GM12878 (cell line): ENCODE measurements at regions not wholly inside any gene's neighbourhood (a gene's known extent, or its start where the extent isn't known, plus 50 kb on each side); places are given as distances from the start of the nearest gene placed in this dataset.

Experiments used
- ATAC-seq: fragments of 200-7000 bp; cut with Tn5 transposase; 3 replicates; pipeline ENCODE4 v1.9.1; 2020; ENCODE audit warnings: mild to moderate bottlenecking, moderate library complexity
- BruUV-seq: library from RNA; stranded (reverse); fragments of 400-500 nt; replicated peaks from 2 replicates; lab custom pipeline; 2021; lab: Mats Ljungman, UMichigan
- CTCF ChIA-PET: fragments of 300-600 bp; sonication (Branson Sonifier 250); formaldehyde crosslinking; extraction: SDS; loops from one replicate; lab custom pipeline; 2021; ENCODE audit warnings: inconsistent platforms; lab: Yijun Ruan, JAX
- POLR2A ChIA-PET: fragments of 350-600 bp; formaldehyde crosslinking; extraction: SDS; loops from one replicate; lab custom pipeline; 2021; ENCODE audit warnings: inconsistent platforms; lab: Charles Lee
- RAD21 ChIA-PET: fragments of 300-600 bp; sonication (Branson Sonifier 250); formaldehyde crosslinking; loops from one replicate; lab custom pipeline; 2023; ENCODE audit warnings: antibody characterized with exemption; ENCODE audit not compliant: unreplicated experiment; lab: Charles Lee
- SMC1A ChIA-PET: fragments of 300-600 bp; sonication (Branson Sonifier 250); formaldehyde crosslinking; loops from one replicate; lab custom pipeline; 2023; ENCODE audit not compliant: unreplicated experiment, uncharacterized antibody; lab: Charles Lee
- DNase-seq: peaks from one replicate; pipeline ENCODE4 v3.0.0-alpha.2; 2011; ENCODE audit warnings: low read depth, low spot score
- FAIRE-seq: peaks from 3 replicates; lab custom pipeline; 2011; peaks lifted over from hg19 to GRCh38; lab: Jason Lieb, UNC
- H2AFZ ChIP-seq: 2 replicates; pipeline ENCODE4 v1.6.0; 2011; ENCODE audit warnings: low read depth, low read length, control low read depth; ENCODE audit not compliant: control insufficient read depth
- H3K27ac ChIP-seq: 2 replicates; pipeline ENCODE4 v1.5.1; 2011; ENCODE audit warnings: control low read depth; ENCODE audit not compliant: control insufficient read depth, insufficient read depth
- H3K27me3 ChIP-seq, 2 experiments: replicated peaks in 1 of 2; 2 replicates each; pipeline versions ENCODE4 v1.6.0 to v1.6.1; 2011; ENCODE audit warnings: low read length in 1 of 2; ENCODE audit not compliant: control insufficient read depth in 2 of 2, insufficient read depth in 2 of 2
- H3K36me3 ChIP-seq, 2 experiments: 2 replicates each; pipeline ENCODE4 v1.5.1; 2011; ENCODE audit warnings: low read length in 1 of 2; ENCODE audit not compliant: control insufficient read depth in 2 of 2, insufficient read depth in 2 of 2
- H3K4me1 ChIP-seq: 2 replicates; pipeline ENCODE4 v1.6.1; 2011; ENCODE audit warnings: mild to moderate bottlenecking, low read length, moderate library complexity, mixed read lengths; ENCODE audit not compliant: control insufficient read depth, insufficient read depth
- H3K4me2 ChIP-seq: 2 replicates; pipeline ENCODE4 v1.6.0; 2011; ENCODE audit warnings: control low read depth; ENCODE audit not compliant: control insufficient read depth, insufficient read depth
- H3K4me3 ChIP-seq: fragments of 200-600 bp; sonication (generic); 2 replicates; pipeline ENCODE4 v1.5.1; 2016
- H3K79me2 ChIP-seq: 2 replicates; pipeline ENCODE4 v1.6.0; 2011; ENCODE audit warnings: low read length; ENCODE audit not compliant: control insufficient read depth, insufficient read depth
- H3K9ac ChIP-seq: 2 replicates; pipeline ENCODE4 v1.8.0; 2011; ENCODE audit warnings: low read length, control low read depth, mixed read lengths; ENCODE audit not compliant: control insufficient read depth, insufficient read depth
- H3K9me3 ChIP-seq: replicated peaks from 3 replicates; pipeline ENCODE4 v1.5.1; 2011; ENCODE audit warnings: mild to moderate bottlenecking, low read length; ENCODE audit not compliant: control insufficient read depth, insufficient read depth
- H4K20me1 ChIP-seq: 2 replicates; pipeline ENCODE4 v1.6.0; 2011; ENCODE audit not compliant: control insufficient read depth, insufficient read depth
- ASH2L ChIP-seq: fragments of 300-600, 200-600 bp; sonication (generic); IDR thresholded peaks from 2 replicates; pipeline ENCODE4 v1.6.1; 2017; ENCODE audit warnings: low read depth, mild to moderate bottlenecking, borderline replicate concordance
- ATF3 ChIP-seq: IDR thresholded peaks from 2 replicates; pipeline ENCODE4 v1.6.1; 2011; ENCODE audit warnings: low read depth, mild to moderate bottlenecking, low read length, moderate library complexity, borderline replicate concordance; ENCODE audit errors: extremely low read depth
- ATF7 ChIP-seq: fragments of 450-650 bp; IDR thresholded peaks from 2 replicates; pipeline ENCODE4 v1.6.1; 2016; ENCODE audit warnings: low read depth, mild to moderate bottlenecking
- BCL11A ChIP-seq: IDR thresholded peaks from 2 replicates; pipeline ENCODE4 v1.6.1; 2011; ENCODE audit warnings: low read depth, low read length
- HCFC1 ChIP-seq: fragments of 150-350 bp; IDR thresholded peaks from 2 replicates; pipeline ENCODE4 v1.6.1; 2014; ENCODE audit warnings: low read length
- MYC ChIP-seq: IDR thresholded peaks from 2 replicates; pipeline ENCODE4 v1.6.1; 2011; ENCODE audit warnings: mild to moderate bottlenecking, low read length, moderate library complexity, inconsistent platforms; ENCODE audit not compliant: insufficient read depth, insufficient replicate concordance, insufficient read length, severe bottlenecking
- NFXL1 ChIP-seq: fragments of 450-650 bp; IDR thresholded peaks from 2 replicates; pipeline ENCODE4 v1.6.1; 2017; ENCODE audit warnings: antibody characterized with exemption, mild to moderate bottlenecking, borderline replicate concordance
- POLR2A ChIP-seq: IDR thresholded peaks from 2 replicates; pipeline ENCODE4 v1.6.1; 2011; ENCODE audit warnings: low read depth, mild to moderate bottlenecking, low read length
- RELA ChIP-seq: fragments of 450-650 bp; IDR thresholded peaks from 2 replicates; pipeline ENCODE4 v1.8.0; 2014; ENCODE audit warnings: borderline replicate concordance; ENCODE audit not compliant: partially characterized antibody
- SPI1 ChIP-seq: IDR thresholded peaks from 2 replicates; pipeline ENCODE4 v1.6.1; 2011; ENCODE audit warnings: low read depth, mild to moderate bottlenecking, low read length, moderate library complexity, borderline replicate concordance; ENCODE audit not compliant: insufficient read depth
- SREBF1 ChIP-seq: IDR thresholded peaks from 2 replicates; pipeline ENCODE4 v1.6.1; 2012; ENCODE audit warnings: mild to moderate bottlenecking, low read length
- TCF3 ChIP-seq: IDR thresholded peaks from 2 replicates; pipeline ENCODE4 v1.6.1; 2012; ENCODE audit warnings: low read depth, mild to moderate bottlenecking, low read length, borderline replicate concordance; ENCODE audit not compliant: insufficient read depth
- YBX1 ChIP-seq: fragments of 450-650 bp; IDR thresholded peaks from 2 replicates; pipeline ENCODE4 v1.6.1; 2016; ENCODE audit warnings: antibody characterized with exemption
- ZBTB11 ChIP-seq: fragments of 450-650 bp; formaldehyde crosslinking; IDR thresholded peaks from 2 replicates; pipeline ENCODE4 v1.5.0; 2022; ENCODE audit warnings: mild to moderate bottlenecking, missing genetic modification characterization
- ZNF622 ChIP-seq: fragments of 450-650 bp; IDR thresholded peaks from 2 replicates; pipeline ENCODE4 v1.6.1; 2017; ENCODE audit warnings: mild to moderate bottlenecking, inconsistent platforms
- WGBS: methylation state at CpG from one replicate; pipeline ENCODE4 v1.1.6; 2016; ENCODE audit warnings: low lambda C conversion rate; ENCODE audit not compliant: insufficient replicate concordance, insufficient coverage; ENCODE audit errors: missing lambda C conversion rate; 5-methylcytosine and 5-hydroxymethylcytosine counted together
- in situ Hi-C: fragments of 300-500 bp; cut with MboI; formaldehyde crosslinking; loops from 9 replicates; pipeline ENCODE4 v1.14.3; 2018; ENCODE audit warnings: mixed read lengths
- intact Hi-C: fragments of 100-400 bp; cut with micrococcal nuclease; formaldehyde crosslinking; loops from one replicate; pipeline ENCODE4 v1.14.2; 2022; ENCODE audit not compliant: unreplicated experiment
- TF ChIP-seq, protein P1 (sequence below): IDR thresholded peaks from 2 replicates; pipeline ENCODE4 v1.6.1; 2012; ENCODE audit warnings: low read depth, low read length, improper control_type of control experiment

GRCh38 chr13:106029676-106030290 is 505.7 kb downstream of the EFNB2 start:
- Histone ChIP-seq H4K20me1 (no peaks in the 10 kb centered on the region), H3K4me2 (no peak overlapping the region), H3K9ac (no peak overlapping the region), H2AFZ (no peak overlapping the region), H3K36me3 (no peaks in the 10 kb centered on the region), H3K79me2 (no peaks in the 10 kb centered on the region), H3K27me3 (no peaks in the 10 kb centered on the region), H3K4me3 (no peak overlapping the region), H3K9me3 (no peaks in the 10 kb centered on the region), H3K27ac (no peak overlapping the region), H3K4me1 (no peaks in the 10 kb centered on the region)
- WGBS = 35% methylated on average over 7 of the region's 7 CpGs
- DNase-seq = no peak
- no peak for ATAC-seq
- TF ChIP-seq TCF3 (no peak), HCFC1 (no peak), ATF7 (no peak), POLR2A (no peak), NFXL1 (no peak), SPI1 (no peak), YBX1 (no peak), MYC (no peak), RELA (no peak)
- RAD21 ChIA-PET = no interaction called here
- POLR2A ChIA-PET = no interaction called here
- CTCF ChIA-PET = no interaction called here
- in situ Hi-C loops (no loop called here), intact Hi-C loops (no loop called here)
- SMC1A ChIA-PET = no interaction called here
- no peak for FAIRE-seq
- BruUV-seq = no TSS peak

- DNase-seq = no peak
- WGBS = 2% methylated on average over 6 of the region's 6 CpGs
- Histone ChIP-seq H3K36me3 (no peaks in the 10 kb centered on the region), H3K79me2 (no peaks in the 10 kb centered on the region), H4K20me1 (no peaks in the 10 kb centered on the region), H3K4me2 (no peak overlapping the region), H3K4me1 (no peaks in the 10 kb centered on the region), H3K9ac (no peak overlapping the region), H3K27ac (no peak overlapping the region), H2AFZ (no peak overlapping the region), H3K4me3 (no peak overlapping the region), H3K27me3 (no peaks in the 10 kb centered on the region), H3K9me3 (no peaks in the 10 kb centered on the region)
- intact Hi-C loops = no loop called here
- ATAC-seq = no peak
- RAD21 ChIA-PET = no interaction called here
- in situ Hi-C loops = no loop called here
- SMC1A ChIA-PET = no interaction called here
- POLR2A ChIA-PET = no interaction called here
- no peak for FAIRE-seq
- no TSS peak for BruUV-seq
- CTCF ChIA-PET = no interaction called here
- TF ChIP-seq BCL11A (no peak), SREBF1 (no peak), MYC (no peak), ZNF622 (no peak), ZBTB11 (CRISPR knock-in tag) (no peak), ASH2L (no peak), ATF3 (no peak)
- TF ChIP-seq, protein P1, sequence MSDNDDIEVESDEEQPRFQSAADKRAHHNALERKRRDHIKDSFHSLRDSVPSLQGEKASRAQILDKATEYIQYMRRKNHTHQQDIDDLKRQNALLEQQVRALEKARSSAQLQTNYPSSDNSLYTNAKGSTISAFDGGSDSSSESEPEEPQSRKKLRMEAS = no peak
Observed at GRCh38 chr13:106028911-106029310, 506.6 kb downstream of the EFNB2 start.
